H1 (cell line): ENCODE measurements at regions not wholly inside any gene's neighbourhood (a gene's known extent, or its start where the extent isn't known, plus 50 kb on each side); places are given as distances from the start of the nearest gene placed in this dataset.

Source experiments
- CTCF ChIA-PET: fragments of 300-600 bp; sonication (Branson Sonifier 250); formaldehyde crosslinking; loops from one replicate; lab custom pipeline; 2021; ENCODE audit not compliant: partially characterized antibody; lab: Charles Lee
- POLR2A ChIA-PET: fragments of 300-600 bp; sonication (Branson Sonifier 250); formaldehyde crosslinking; loops from one replicate; lab custom pipeline; 2021; ENCODE audit warnings: inconsistent platforms; ENCODE audit not compliant: partially characterized antibody; lab: Charles Lee
- DNase-seq, 2 experiments: peaks; one replicate each; pipeline versions ENCODE4 v3.0.0 to v3.0.0-alpha.2; 2010 to 2022; ENCODE audit warnings: low spot score in 2 of 2, low read depth in 1 of 2, mixed read lengths in 1 of 2
- FAIRE-seq: peaks from 2 replicates; lab custom pipeline; 2011; peaks lifted over from hg19 to GRCh38; lab: Jason Lieb, UNC
- H2AFZ ChIP-seq: 2 replicates; pipeline ENCODE4 v1.8.1; 2012; ENCODE audit warnings: low read length, inconsistent platforms
- H2AK5ac ChIP-seq: 2 replicates; pipeline ENCODE4 v1.6.1; 2013; ENCODE audit warnings: low read depth, low read length
- H2BK120ac ChIP-seq: replicated peaks from 2 replicates; pipeline ENCODE3; 2013; ENCODE audit warnings: low read depth, low read length, inconsistent platforms
- H2BK12ac ChIP-seq: 2 replicates; pipeline ENCODE4 v1.6.1; 2013; ENCODE audit warnings: low read depth, low read length
- H2BK15ac ChIP-seq: 2 replicates; pipeline ENCODE4 v1.6.1; 2013; ENCODE audit warnings: low read length
- H2BK20ac ChIP-seq: 2 replicates; pipeline ENCODE4 v1.6.1; 2013; ENCODE audit warnings: low read length
- H2BK5ac ChIP-seq: 2 replicates; pipeline ENCODE4 v1.6.1; 2013; ENCODE audit warnings: low read depth, low read length
- H3K14ac ChIP-seq: 2 replicates; pipeline ENCODE4 v1.6.1; 2013; ENCODE audit warnings: inconsistent platforms; ENCODE audit not compliant: insufficient read length
- H3K18ac ChIP-seq: 2 replicates; pipeline ENCODE4 v1.6.1; 2013; ENCODE audit warnings: low read length; ENCODE audit errors: extremely low read depth
- H3K23ac ChIP-seq: 2 replicates; pipeline ENCODE4 v1.6.1; 2013; ENCODE audit warnings: inconsistent platforms; ENCODE audit not compliant: insufficient read length
- H3K23me2 ChIP-seq: 2 replicates; pipeline ENCODE4 v1.6.1; 2013; ENCODE audit warnings: low read depth, low read length
- H3K27ac ChIP-seq: 2 replicates; pipeline ENCODE4 v1.6.1; 2011; ENCODE audit warnings: low read depth, low read length, inconsistent platforms
- H3K27me3 ChIP-seq, 4 experiments: replicated peaks in 1 of 4; 1 replicate in 1 of 4; 2 replicates in 3 of 4; pipeline versions ENCODE4 v1.6.1 to v1.8.1; 2011 to 2013; ENCODE audit warnings: low read length in 3 of 4, mild to moderate bottlenecking in 3 of 4, inconsistent platforms in 2 of 4, mixed read lengths in 2 of 4, moderate library complexity in 1 of 4; ENCODE audit not compliant: control insufficient read depth in 3 of 4, insufficient read depth in 3 of 4; ENCODE audit errors: extremely low read depth in 1 of 4
- H3K36me3 ChIP-seq, 4 experiments: 2 replicates each; pipeline versions ENCODE4 v1.6.1 to v1.8.1; 2011 to 2013; ENCODE audit warnings: mild to moderate bottlenecking in 4 of 4, low read length in 3 of 4, moderate library complexity in 2 of 4, control low read depth in 1 of 4, inconsistent platforms in 1 of 4; ENCODE audit not compliant: insufficient read depth in 4 of 4, control insufficient read depth in 2 of 4
- H3K4ac ChIP-seq: replicated peaks from 2 replicates; pipeline ENCODE3; 2013; ENCODE audit warnings: low read length, low read depth, mixed read lengths, inconsistent platforms; ENCODE audit not compliant: insufficient read length
- H3K4me1 ChIP-seq, 4 experiments: replicated peaks in 1 of 4; 1 replicate in 1 of 4; 2 replicates in 3 of 4; pipeline versions ENCODE4 v1.6.1 to v1.8.1; 2011 to 2013; ENCODE audit warnings: low read length in 3 of 4, inconsistent platforms in 2 of 4, mixed read lengths in 1 of 4; ENCODE audit not compliant: insufficient read depth in 4 of 4, control insufficient read depth in 3 of 4
- H3K4me2 ChIP-seq, 2 experiments: 2 replicates each; pipeline versions ENCODE4 v1.6.1 to v1.8.1; 2011 to 2013; ENCODE audit warnings: low read depth in 2 of 2, low read length in 2 of 2, control low read depth in 1 of 2, inconsistent platforms in 1 of 2, mild to moderate bottlenecking in 1 of 2; ENCODE audit not compliant: insufficient read depth in 1 of 2
- H3K4me3 ChIP-seq, 4 experiments: fragments of 200-600, 300-600 bp in 1 of 4; sonication (generic), shearing (Covaris generic), sonication (Bioruptor Twin) in 1 of 4; 2 replicates each; pipeline versions ENCODE4 v1.5.1 to v1.8.1; 2011 to 2016; ENCODE audit warnings: low read length in 4 of 4, low read depth in 3 of 4, control low read depth in 2 of 4, inconsistent platforms in 2 of 4, mild to moderate bottlenecking in 2 of 4, mixed read lengths in 1 of 4, moderate library complexity in 1 of 4; ENCODE audit not compliant: insufficient read depth in 2 of 4; ENCODE audit errors: extremely low read depth in 1 of 4
- H3K56ac ChIP-seq: replicated peaks from 2 replicates; pipeline ENCODE3; 2013; ENCODE audit warnings: low read depth, mild to moderate bottlenecking, mixed read lengths, low read length, inconsistent platforms; ENCODE audit not compliant: insufficient read length
- H3K79me1 ChIP-seq: 2 replicates; pipeline ENCODE4 v1.6.1; 2013; ENCODE audit warnings: low read depth, low read length, control low read depth
- H3K79me2 ChIP-seq, 2 experiments: 2 replicates each; pipeline versions ENCODE4 v1.6.1 to v1.8.1; 2012 to 2013; ENCODE audit warnings: low read length in 2 of 2, mild to moderate bottlenecking in 2 of 2, inconsistent platforms in 1 of 2; ENCODE audit not compliant: insufficient read depth in 2 of 2, control insufficient read depth in 1 of 2
- H3K9ac ChIP-seq, 4 experiments: replicated peaks in 1 of 4; 1 replicate in 1 of 4; 2 replicates in 3 of 4; pipeline versions ENCODE4 v1.6.1 to v1.8.1; 2011 to 2013; ENCODE audit warnings: low read depth in 3 of 4, low read length in 3 of 4, control low read depth in 2 of 4, mild to moderate bottlenecking in 2 of 4, moderate library complexity in 2 of 4, inconsistent platforms in 1 of 4; ENCODE audit errors: extremely low read depth in 1 of 4
- H3K9me3 ChIP-seq, 2 experiments: 2 replicates each; pipeline versions ENCODE4 v1.6.1 to v1.8.1; 2012 to 2013; ENCODE audit warnings: mild to moderate bottlenecking in 2 of 2, moderate library complexity in 2 of 2, control low read depth in 1 of 2, inconsistent platforms in 1 of 2, low read depth in 1 of 2, low read length in 1 of 2, mixed read lengths in 1 of 2; ENCODE audit not compliant: insufficient read depth in 2 of 2
- H4K20me1 ChIP-seq, 2 experiments: replicated peaks in 1 of 2; 2 replicates each; pipeline versions ENCODE3 to v1.8.1; 2011 to 2013; ENCODE audit warnings: inconsistent platforms in 2 of 2, low read length in 2 of 2, mild to moderate bottlenecking in 1 of 2; ENCODE audit not compliant: insufficient read depth in 2 of 2, control insufficient read depth in 1 of 2
- H4K5ac ChIP-seq: 2 replicates; pipeline ENCODE4 v1.6.1; 2013; ENCODE audit warnings: low read length, low read depth, mixed read lengths, inconsistent platforms; ENCODE audit not compliant: insufficient read length
- H4K8ac ChIP-seq: 2 replicates; pipeline ENCODE4 v1.8.0; 2013; ENCODE audit warnings: mild to moderate bottlenecking, moderate library complexity, low read length, inconsistent platforms; ENCODE audit not compliant: insufficient read depth; ENCODE audit errors: extremely low read depth
- H4K91ac ChIP-seq: replicated peaks from 2 replicates; pipeline ENCODE3; 2013; ENCODE audit warnings: low read length, mixed read lengths, inconsistent platforms; ENCODE audit not compliant: insufficient read length
- ATF3 ChIP-seq: IDR thresholded peaks from 2 replicates; pipeline ENCODE4 v1.6.1; 2011; ENCODE audit warnings: low read depth, mild to moderate bottlenecking, low read length; ENCODE audit not compliant: insufficient read depth
- BCL11A ChIP-seq, 2 experiments: IDR thresholded peaks; one replicate each; pipeline ENCODE4 v1.6.1; 2011; ENCODE audit warnings: low read depth in 2 of 2, low read length in 2 of 2, mild to moderate bottlenecking in 2 of 2
- CHD1 ChIP-seq: IDR thresholded peaks from 2 replicates; pipeline ENCODE4 v1.6.1; 2012; ENCODE audit warnings: low read depth, low read length, improper control_type of control experiment
- KDM4A ChIP-seq: IDR thresholded peaks from one replicate; pipeline ENCODE4 v1.7.1; 2012; ENCODE audit warnings: low read depth, mild to moderate bottlenecking, moderate library complexity, low read length, inconsistent platforms; ENCODE audit not compliant: severe bottlenecking
- RXRA ChIP-seq: IDR thresholded peaks from 2 replicates; pipeline ENCODE4 v1.6.1; 2011; ENCODE audit warnings: low read depth, mild to moderate bottlenecking, low read length, moderate library complexity; ENCODE audit not compliant: insufficient read depth
- SP1 ChIP-seq: IDR thresholded peaks from 2 replicates; pipeline ENCODE4 v1.6.1; 2011; ENCODE audit warnings: low read depth, low read length
- WGBS, 2 experiments: shearing (Covaris generic) in 1 of 2; methylation state at CpG; one replicate each; pipeline versions ENCODE4 v1.1.6 to v1.1.7; 2013 to 2015; ENCODE audit warnings: low lambda C conversion rate in 2 of 2, mixed read lengths in 2 of 2, inconsistent platforms in 1 of 2, low coverage in 1 of 2, missing lambda C conversion rate in 1 of 2; ENCODE audit not compliant: insufficient replicate concordance in 2 of 2, insufficient coverage in 1 of 2, insufficient read length in 1 of 2; ENCODE audit errors: extremely low coverage in 1 of 2, missing lambda C conversion rate in 1 of 2; 5-methylcytosine and 5-hydroxymethylcytosine counted together

- Histone ChIP-seq H2AK5ac (no peak overlapping the region), H2BK120ac (no peak overlapping the region), H4K91ac (no peak overlapping the region), H3K79me1 (no peaks in the 10 kb centered on the region), H2BK5ac (no peak overlapping the region), H3K23ac (no peak overlapping the region), H4K20me1 (no peaks in the 10 kb centered on the region), H2BK12ac (no peak overlapping the region), H3K36me3 (no peaks in the 10 kb centered on the region), H4K5ac (no peak overlapping the region), H3K4ac (no peak overlapping the region), H3K4me2 (no peak overlapping the region), H3K18ac (no peak overlapping the region), H3K23me2 (no peaks in the 10 kb centered on the region), H3K4me3 (no peak overlapping the region), H3K79me2 (no peaks in the 10 kb centered on the region), H3K56ac (no peak overlapping the region), H3K4me1 (peaks cover 0 to 3% (median 0%) of the 10 kb centered on the region in 4 experiments; a peak in 2 of 7 replicates), H3K9ac (no peak overlapping the region), H2BK15ac (no peak overlapping the region), H2AFZ (no peak overlapping the region), H3K14ac (no peak overlapping the region), H3K27me3 (no peaks in the 10 kb centered on the region; a peak in 1 of 7 replicates), H3K27ac (no peak overlapping the region), H4K8ac (peak overlapping the region; percentile 63; the same call in 1 of the 2 replicates), H3K9me3 (no peaks in the 10 kb centered on the region), H2BK20ac (no peak overlapping the region)
- no peak for FAIRE-seq
- WGBS, 2 experiments, result 87% methylated on average over 9 of the region's 9 CpGs; no CpG with 5 or more reads in 1 of the 2 experiments
- DNase-seq, result no peak
- TF ChIP-seq CHD1 (no peak), RXRA (no peak), BCL11A (IDR thresholded peaks at IDR 0.05; ENCODE audit: low read depth in 2 of 2, low read length in 2 of 2) (no peak), KDM4A (no peak), ATF3 (no peak), SP1 (no peak)
- POLR2A ChIA-PET, result no interaction called here
- CTCF ChIA-PET, result interaction anchor here (0.6 to 1.2 kb wide), 2 partner anchors 85 to 648 kb away, joined by 3 to 4 read pairs; partner anchors contain the start of gene TMEM219
Measured at GRCh38 chr16:29313559-29314048, 92.9 kb downstream of the NPIPB11 start.
